GM13977 (cell line): ENCODE measurements at regions not wholly inside any gene's neighbourhood (a gene's known extent, or its start where the extent isn't known, plus 50 kb on each side); places are given as distances from the start of the nearest gene placed in this dataset.

Source experiments
- DNase-seq: peaks from one replicate; pipeline ENCODE4 v3.0.0; 2012; ENCODE audit warnings: low spot score
- CTCF ChIP-seq: IDR thresholded peaks from 2 replicates; pipeline ENCODE4 v1.5.1; 2012; ENCODE audit warnings: mild to moderate bottlenecking, control low read depth; ENCODE audit not compliant: insufficient read depth; ENCODE audit errors: extremely low read depth, missing control alignments
- in situ Hi-C: fragments of 300-500 bp; cut with MboI; formaldehyde crosslinking; loops from one replicate; pipeline ENCODE4 v1.12.0; 2022; ENCODE audit warnings: low sequenced_read_pairs, low pct_unique_long_range_greater_than_20kb, mixed read lengths, inconsistent platforms; ENCODE audit not compliant: unreplicated experiment

GRCh38 chr12:31214626-31215517 lies 111.1 kb downstream of the SINHCAF start:
- no peak for DNase-seq
- in situ Hi-C loops: no loop called here
- TF ChIP-seq CTCF: no peak

- DNase-seq: no peak
- TF ChIP-seq CTCF: no peak
- in situ Hi-C loops: no loop called here
Measured at GRCh38 chr12:31215518-31216232, 110.3 kb downstream of the SINHCAF start.

- no peak for DNase-seq
Measured at GRCh38 chr12:31216479-31216878, 109.5 kb downstream of the SINHCAF start.

GRCh38 chr12:31217356-31218130 lies 108.4 kb downstream of the SINHCAF start:
- in situ Hi-C loops: no loop called here
- no peak for TF ChIP-seq CTCF
- DNase-seq: no peak

More at GRCh38 chr12:31216479-31216878, 109.5 kb downstream of the SINHCAF start:
- TF ChIP-seq CTCF: no peak
- in situ Hi-C loops: no loop called here

- in situ Hi-C loops: no loop called here
Measured at GRCh38 chr12:31218203-31219025, 107.5 kb downstream of the SINHCAF start.

More at GRCh38 chr12:31218203-31219025, 107.5 kb downstream of the SINHCAF start:
- no peak for DNase-seq
- TF ChIP-seq CTCF: no peak
